Parathyroid adenoma (tissue), 2 donors: ENCODE measurements at regions not wholly inside any gene's neighbourhood (a gene's known extent, or its start where the extent isn't known, plus 50 kb on each side); places are given as distances from the start of the nearest gene placed in this dataset.

Source experiments
- H2AFZ ChIP-seq: fragments of 300-600 bp; sonication (generic); one replicate; pipeline ENCODE4 v1.7.0; 2017; ENCODE audit warnings: antibody characterized with exemption, mild to moderate bottlenecking
- H3K27ac ChIP-seq: fragments of 300-600 bp; sonication (generic); one replicate; pipeline ENCODE4 v1.7.0; 2017
- H3K27me3 ChIP-seq: fragments of 300-600 bp; sonication (generic); one replicate; pipeline ENCODE4 v1.7.0; 2017; ENCODE audit warnings: low read length; ENCODE audit not compliant: control insufficient read depth, insufficient read depth
- H3K36me3 ChIP-seq: fragments of 300-600 bp; sonication (generic); one replicate; pipeline ENCODE4 v1.7.0; 2017; ENCODE audit warnings: low read length; ENCODE audit not compliant: control insufficient read depth, insufficient read depth
- H3K4me1 ChIP-seq: fragments of 300-600 bp; sonication (generic); one replicate; pipeline ENCODE4 v1.7.0; 2017; ENCODE audit warnings: control low read depth
- H3K4me2 ChIP-seq: fragments of 300-600 bp; sonication (generic); one replicate; pipeline ENCODE4 v1.7.0; 2017; ENCODE audit warnings: low read length
- H3K4me3 ChIP-seq: fragments of 300-600 bp; sonication (generic); one replicate; pipeline ENCODE4 v1.7.0; 2017; ENCODE audit warnings: low read depth, low read length
- H3K79me2 ChIP-seq: fragments of 300-600 bp; sonication (generic); one replicate; pipeline ENCODE4 v1.7.0; 2017; ENCODE audit warnings: control low read depth
- H3K9ac ChIP-seq: fragments of 300-600 bp; sonication (generic); one replicate; pipeline ENCODE4 v1.7.0; 2017; ENCODE audit warnings: mild to moderate bottlenecking
- H3K9me3 ChIP-seq: fragments of 300-600 bp; sonication (generic); one replicate; pipeline ENCODE4 v1.7.0; 2017; ENCODE audit warnings: low read length; ENCODE audit not compliant: control insufficient read depth
- TF ChIP-seq, protein P1 (sequence below): fragments of 300-600 bp; sonication (generic); IDR thresholded peaks from one replicate; pipeline ENCODE4 v1.7.0; 2017; ENCODE audit warnings: antibody characterized with exemption, mild to moderate bottlenecking
- donor health status: primary hyperparathyroidism.

- Histone ChIP-seq H3K27me3 (no peaks in the 10 kb centered on the region), H2AFZ (no peak overlapping the region), H3K27ac (no peak overlapping the region), H3K4me2 (no peak overlapping the region), H3K36me3 (no peaks in the 10 kb centered on the region), H3K4me1 (no peaks in the 10 kb centered on the region), H3K4me3 (no peak overlapping the region), H3K9ac (no peak overlapping the region), H3K79me2 (no peaks in the 10 kb centered on the region), H3K9me3 (no peaks in the 10 kb centered on the region)
- TF ChIP-seq, protein P1, sequence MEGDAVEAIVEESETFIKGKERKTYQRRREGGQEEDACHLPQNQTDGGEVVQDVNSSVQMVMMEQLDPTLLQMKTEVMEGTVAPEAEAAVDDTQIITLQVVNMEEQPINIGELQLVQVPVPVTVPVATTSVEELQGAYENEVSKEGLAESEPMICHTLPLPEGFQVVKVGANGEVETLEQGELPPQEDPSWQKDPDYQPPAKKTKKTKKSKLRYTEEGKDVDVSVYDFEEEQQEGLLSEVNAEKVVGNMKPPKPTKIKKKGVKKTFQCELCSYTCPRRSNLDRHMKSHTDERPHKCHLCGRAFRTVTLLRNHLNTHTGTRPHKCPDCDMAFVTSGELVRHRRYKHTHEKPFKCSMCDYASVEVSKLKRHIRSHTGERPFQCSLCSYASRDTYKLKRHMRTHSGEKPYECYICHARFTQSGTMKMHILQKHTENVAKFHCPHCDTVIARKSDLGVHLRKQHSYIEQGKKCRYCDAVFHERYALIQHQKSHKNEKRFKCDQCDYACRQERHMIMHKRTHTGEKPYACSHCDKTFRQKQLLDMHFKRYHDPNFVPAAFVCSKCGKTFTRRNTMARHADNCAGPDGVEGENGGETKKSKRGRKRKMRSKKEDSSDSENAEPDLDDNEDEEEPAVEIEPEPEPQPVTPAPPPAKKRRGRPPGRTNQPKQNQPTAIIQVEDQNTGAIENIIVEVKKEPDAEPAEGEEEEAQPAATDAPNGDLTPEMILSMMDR, result no peak
Measured at GRCh38 chr14:104388011-104388521, 191.5 kb upstream of the C14orf180 start.

DNA sequence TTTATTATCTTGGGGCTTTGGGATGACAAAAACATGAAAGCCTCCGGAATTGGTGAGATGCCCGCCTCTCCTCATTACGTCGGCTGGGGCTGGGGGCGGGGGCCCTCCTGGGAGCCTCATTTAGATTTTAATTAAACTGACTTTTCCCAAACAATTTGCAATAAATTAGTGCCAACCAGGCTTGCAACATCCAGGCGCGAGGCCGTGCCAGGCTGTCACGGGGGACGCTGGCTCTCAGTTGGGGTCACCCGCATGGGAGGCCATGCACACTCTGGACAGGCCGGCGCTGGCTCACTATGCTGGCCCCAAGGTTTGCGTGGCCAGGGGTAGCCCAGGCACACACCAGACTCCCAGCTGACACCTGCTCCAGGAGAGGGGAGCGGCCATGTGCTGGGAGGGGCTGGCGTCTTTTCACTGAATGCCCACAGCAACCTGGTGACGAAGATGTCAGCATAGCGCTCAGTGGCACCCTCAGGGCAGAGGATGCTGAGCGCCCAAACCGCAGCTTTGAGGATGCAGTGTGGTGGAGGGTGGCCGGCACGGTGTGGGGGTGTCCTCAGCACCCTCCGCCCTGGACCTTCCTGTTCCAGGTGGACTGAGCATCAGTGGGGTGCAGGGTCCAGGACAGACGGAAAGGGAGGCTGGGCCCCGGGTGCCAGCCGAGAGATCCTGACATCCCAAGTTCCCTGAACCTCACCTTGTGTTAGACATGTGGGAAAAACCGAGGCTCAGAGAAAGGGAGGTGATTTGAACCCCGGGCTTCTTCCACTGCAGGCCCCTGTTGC is 190.8 kb upstream of the C14orf180 start:
- no peaks in the 10 kb centered on the region for H3K4me1 ChIP-seq
- no peak overlapping the region for H3K9ac ChIP-seq
- H2AFZ ChIP-seq, result no peak overlapping the region
- no peak overlapping the region for H3K27ac ChIP-seq
- TF ChIP-seq, protein P1, result no peak
- H3K27me3 ChIP-seq, result no peaks in the 10 kb centered on the region
- no peak overlapping the region for H3K4me3 ChIP-seq
- H3K79me2 ChIP-seq, result no peaks in the 10 kb centered on the region
- H3K9me3 ChIP-seq, result no peaks in the 10 kb centered on the region
- H3K4me2 ChIP-seq, result no peak overlapping the region
- H3K36me3 ChIP-seq, result no peaks in the 10 kb centered on the region

GRCh38 chr14:104389326-104390220 is 190.0 kb upstream of the C14orf180 start:
- Histone ChIP-seq H3K27ac (no peak overlapping the region), H3K4me2 (no peak overlapping the region), H2AFZ (no peak overlapping the region), H3K4me1 (no peaks in the 10 kb centered on the region), H3K36me3 (no peaks in the 10 kb centered on the region), H3K27me3 (no peaks in the 10 kb centered on the region), H3K79me2 (no peaks in the 10 kb centered on the region), H3K9me3 (no peaks in the 10 kb centered on the region), H3K4me3 (no peak overlapping the region), H3K9ac (no peak overlapping the region)
- TF ChIP-seq, protein P1, result no peak

GRCh38 chr14:104390221-104390931 is 189.2 kb upstream of the C14orf180 start:
- TF ChIP-seq, protein P1, result no peak
- Histone ChIP-seq H3K9me3 (no peaks in the 10 kb centered on the region), H3K79me2 (no peaks in the 10 kb centered on the region), H3K4me2 (no peak overlapping the region), H3K27me3 (no peaks in the 10 kb centered on the region), H2AFZ (no peak overlapping the region), H3K27ac (no peak overlapping the region), H3K4me3 (no peak overlapping the region), H3K4me1 (no peaks in the 10 kb centered on the region), H3K9ac (no peak overlapping the region), H3K36me3 (no peaks in the 10 kb centered on the region)
